ENCODE measurements at regions not wholly inside any gene's neighbourhood (a gene's known extent, or its start where the extent isn't known, plus 50 kb on each side); places are given as distances from the start of the nearest gene placed in this dataset.

- DNase-seq: no peak
- H3K4me3 ChIP-seq: no peak overlapping the region
- no peak overlapping the region for H3K27ac ChIP-seq
- peaks cover 0 to 33% of the 10 kb centered on the region in 2 donors for H3K27me3 ChIP-seq
- TF ChIP-seq, protein P1, sequence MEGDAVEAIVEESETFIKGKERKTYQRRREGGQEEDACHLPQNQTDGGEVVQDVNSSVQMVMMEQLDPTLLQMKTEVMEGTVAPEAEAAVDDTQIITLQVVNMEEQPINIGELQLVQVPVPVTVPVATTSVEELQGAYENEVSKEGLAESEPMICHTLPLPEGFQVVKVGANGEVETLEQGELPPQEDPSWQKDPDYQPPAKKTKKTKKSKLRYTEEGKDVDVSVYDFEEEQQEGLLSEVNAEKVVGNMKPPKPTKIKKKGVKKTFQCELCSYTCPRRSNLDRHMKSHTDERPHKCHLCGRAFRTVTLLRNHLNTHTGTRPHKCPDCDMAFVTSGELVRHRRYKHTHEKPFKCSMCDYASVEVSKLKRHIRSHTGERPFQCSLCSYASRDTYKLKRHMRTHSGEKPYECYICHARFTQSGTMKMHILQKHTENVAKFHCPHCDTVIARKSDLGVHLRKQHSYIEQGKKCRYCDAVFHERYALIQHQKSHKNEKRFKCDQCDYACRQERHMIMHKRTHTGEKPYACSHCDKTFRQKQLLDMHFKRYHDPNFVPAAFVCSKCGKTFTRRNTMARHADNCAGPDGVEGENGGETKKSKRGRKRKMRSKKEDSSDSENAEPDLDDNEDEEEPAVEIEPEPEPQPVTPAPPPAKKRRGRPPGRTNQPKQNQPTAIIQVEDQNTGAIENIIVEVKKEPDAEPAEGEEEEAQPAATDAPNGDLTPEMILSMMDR (IDR thresholded peaks at IDR 0.05): no peak
- H3K4me1 ChIP-seq: peaks cover 0 to 7% (median 0%) of the 10 kb centered on the region in 4 donors
- intact Hi-C loops (cut with DNase I; ENCODE audit: low total_unique reads): no loop called here
- peaks cover 0 to 5% (median 0%) of the 10 kb centered on the region in 3 donors for H3K9me3 ChIP-seq
- no peaks in the 10 kb centered on the region for H3K36me3 ChIP-seq
These were observed 58.9 kb upstream of the PAX6 start for GRCh38 chr11:31869986-31870385.

- peaks cover 0 to 16% of the 10 kb centered on the region in 2 donors for H3K27me3 ChIP-seq
- no peaks in the 10 kb centered on the region for H3K4me1 ChIP-seq
- DNase-seq: no peak
- TF ChIP-seq, protein P1 (IDR thresholded peaks at IDR 0.05): no peak
- H3K9me3 ChIP-seq: peaks cover 0 to 5% (median 0%) of the 10 kb centered on the region in 3 donors
- H3K36me3 ChIP-seq: no peaks in the 10 kb centered on the region
- H3K27ac ChIP-seq: no peak overlapping the region
- intact Hi-C loops (cut with DNase I; ENCODE audit: low total_unique reads): no loop called here
- no peak overlapping the region for H3K4me3 ChIP-seq
These were observed 54.6 kb upstream of the PAX6 start for GRCh38 chr11:31865606-31866300.

DNA sequence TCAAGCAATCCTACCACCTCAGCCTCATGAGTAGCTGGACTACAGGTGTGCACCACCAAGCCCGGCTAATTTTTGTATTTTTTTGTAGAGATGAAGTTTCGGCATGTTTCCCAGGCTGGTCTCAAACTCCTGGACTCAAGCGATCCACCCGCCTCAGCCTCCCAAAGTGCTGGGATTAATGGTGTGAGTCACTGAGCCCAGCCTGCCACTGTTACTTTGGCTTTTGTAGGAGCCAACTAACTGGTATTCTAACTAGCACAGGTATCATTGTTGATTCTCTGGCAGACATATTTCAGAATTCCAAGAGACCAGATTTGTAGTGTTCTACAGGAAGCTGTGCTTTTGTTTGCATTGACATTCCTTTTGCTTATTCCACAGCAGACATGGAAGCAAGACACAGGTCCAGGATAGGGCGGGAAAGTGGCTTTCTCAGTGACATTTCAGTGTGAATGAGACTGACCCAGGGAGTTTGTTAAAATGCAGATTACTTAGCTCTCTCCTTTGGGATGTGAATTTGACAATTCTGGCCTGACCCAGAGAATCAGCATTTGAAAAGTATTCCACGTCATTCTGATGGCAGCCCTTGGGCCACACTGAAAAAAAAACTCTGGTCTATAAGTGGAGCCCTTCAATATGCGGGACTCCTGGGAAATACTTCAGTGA, 52.2 kb upstream of the PAX6 start:
- Histone ChIP-seq H3K27ac (no peak overlapping the region), H3K4me3 (no peak overlapping the region), H3K4me1 (no peaks in the 10 kb centered on the region), H3K9me3 (peaks cover 0 to 5% (median 0%) of the 10 kb centered on the region in 3 donors), H3K27me3 (peaks cover 0 to 4% of the 10 kb centered on the region in 2 donors), H3K36me3 (no peaks in the 10 kb centered on the region)
- no peak for DNase-seq
- intact Hi-C loops (cut with DNase I; ENCODE audit: low total_unique reads): no loop called here
- TF ChIP-seq, protein P1 (IDR thresholded peaks at IDR 0.05): no peak

GRCh38 chr11:31861011-31861410, 49.9 kb upstream of the PAX6 start:
- Histone ChIP-seq H3K36me3 (no peaks in the 10 kb centered on the region), H3K4me3 (no peak overlapping the region), H3K27ac (no peak overlapping the region), H3K4me1 (no peaks in the 10 kb centered on the region), H3K27me3 (peaks cover 0 to 4% of the 10 kb centered on the region in 2 donors), H3K9me3 (no peaks in the 10 kb centered on the region)
- intact Hi-C loops (cut with DNase I; ENCODE audit: low total_unique reads): no loop called here
- DNase-seq: no peak
- TF ChIP-seq, protein P1 (IDR thresholded peaks at IDR 0.05): no peak

Measured in tibial artery (tissue), 4 donors.